Renal cortex interstitium (tissue), 11 donors: ENCODE measurements at regions not wholly inside any gene's neighbourhood (a gene's known extent, or its start where the extent isn't known, plus 50 kb on each side); places are given as distances from the start of the nearest gene placed in this dataset.

Experiments used
- DNase-seq, 11 donors: peaks; one replicate each; pipeline ENCODE4 v3.0.0-alpha.2; 2013; ENCODE audit warnings: low read depth in 9 of 11, low spot score in 4 of 11; ENCODE audit errors: extremely low read depth in 1 of 11

DNA sequence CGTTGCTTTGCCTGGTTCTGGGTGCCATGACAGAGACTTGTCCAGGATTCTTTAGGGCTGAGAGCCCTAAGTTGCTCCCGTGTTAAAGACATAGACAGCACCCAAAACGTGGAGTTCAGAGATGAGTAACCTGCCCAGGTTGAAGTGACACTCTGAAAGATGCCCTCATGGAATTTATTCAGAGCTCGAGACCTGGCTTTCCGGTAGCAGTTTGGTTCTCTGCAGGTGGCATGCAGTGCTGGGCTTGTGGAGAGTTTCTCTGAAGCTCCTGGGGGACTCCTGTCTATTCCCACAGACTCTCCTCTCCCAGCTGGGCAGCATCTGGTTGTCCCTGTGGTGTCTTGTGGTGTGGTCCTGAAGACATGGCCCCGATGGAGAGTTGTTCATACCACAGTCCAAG lies 241.0 kb downstream of the RHOU start:
- no peak for DNase-seq

- DNase-seq: no peak
Observed at GRCh38 chr1:228977307-228977706, 242.0 kb downstream of the RHOU start.

GRCh38 chr1:228977741-228978140 lies 242.5 kb downstream of the RHOU start:
- DNase-seq: no peak

- no peak for DNase-seq
Observed at GRCh38 chr1:228978484-228979324, 243.4 kb downstream of the RHOU start.

GRCh38 chr1:228979325-228979699 lies 244.0 kb downstream of the RHOU start:
- no peak for DNase-seq

DNA sequence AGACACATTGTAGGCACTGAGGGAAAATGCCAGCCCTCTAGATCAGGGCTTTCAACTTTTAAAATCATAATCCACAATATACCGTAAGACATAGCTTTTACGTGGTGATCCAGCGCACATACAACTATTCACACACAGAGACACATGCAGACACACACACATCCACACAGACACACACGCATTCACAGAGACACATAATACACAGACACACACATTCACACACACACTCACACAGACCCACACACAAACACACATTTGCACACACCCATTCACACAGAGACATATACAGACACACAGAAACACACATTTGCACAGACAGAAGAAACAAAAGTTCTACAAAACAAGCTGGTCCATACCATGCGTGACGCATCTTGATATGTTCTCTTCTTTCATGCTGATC lies 244.5 kb downstream of the RHOU start:
- no peak for DNase-seq

DNA sequence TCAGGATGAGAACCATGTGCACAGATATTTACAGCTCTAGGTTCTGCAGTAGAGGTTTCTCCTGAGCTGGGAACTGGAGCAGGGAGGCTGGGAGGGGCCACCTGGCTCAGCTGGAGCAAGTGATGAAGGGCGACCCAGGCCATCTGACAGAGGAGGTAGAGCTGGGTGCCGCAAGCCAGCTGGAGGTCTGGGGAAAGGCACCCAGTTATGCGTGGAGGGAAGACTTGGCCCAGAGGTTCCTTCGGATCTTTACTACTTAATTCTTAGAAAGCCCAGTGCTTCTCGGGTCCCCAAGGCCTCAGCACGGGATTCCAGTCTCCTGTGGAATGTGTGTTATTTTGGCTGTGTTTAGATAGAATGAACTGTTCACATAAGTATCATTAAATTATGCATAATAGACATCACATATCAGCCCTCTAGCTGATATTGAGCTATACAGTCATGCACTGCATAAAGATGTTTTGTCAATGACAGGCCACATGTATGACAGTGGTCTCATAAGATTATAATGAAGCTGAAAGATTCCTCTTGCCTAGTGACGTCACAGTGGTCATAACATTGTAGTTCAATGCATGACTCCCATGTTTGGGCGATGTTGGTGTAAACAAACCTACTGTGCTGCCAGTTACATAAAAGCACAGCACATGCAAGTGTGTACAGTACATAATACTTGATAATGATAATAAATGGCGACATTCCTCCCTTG lies 245.1 kb downstream of the RHOU start:
- DNase-seq: no peak

DNA sequence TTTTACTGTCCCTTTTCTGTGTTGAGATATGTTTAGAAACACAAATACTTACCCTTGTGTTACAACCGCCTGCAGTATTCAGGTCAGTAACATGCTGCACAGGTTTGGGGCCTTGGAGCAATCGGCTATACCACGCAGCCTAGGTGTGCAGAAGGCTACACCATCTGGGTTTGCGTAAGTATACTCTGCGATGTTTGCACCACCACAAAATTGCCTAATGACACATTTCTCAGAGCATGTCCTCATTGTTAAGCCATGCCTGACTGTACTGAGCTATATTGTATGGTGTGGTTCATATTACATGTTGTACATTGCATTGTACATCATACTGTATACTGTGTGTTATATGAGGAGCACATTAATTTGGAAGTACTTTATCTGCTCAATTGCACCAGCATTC lies 247.4 kb downstream of the RHOU start:
- no peak for DNase-seq

DNA sequence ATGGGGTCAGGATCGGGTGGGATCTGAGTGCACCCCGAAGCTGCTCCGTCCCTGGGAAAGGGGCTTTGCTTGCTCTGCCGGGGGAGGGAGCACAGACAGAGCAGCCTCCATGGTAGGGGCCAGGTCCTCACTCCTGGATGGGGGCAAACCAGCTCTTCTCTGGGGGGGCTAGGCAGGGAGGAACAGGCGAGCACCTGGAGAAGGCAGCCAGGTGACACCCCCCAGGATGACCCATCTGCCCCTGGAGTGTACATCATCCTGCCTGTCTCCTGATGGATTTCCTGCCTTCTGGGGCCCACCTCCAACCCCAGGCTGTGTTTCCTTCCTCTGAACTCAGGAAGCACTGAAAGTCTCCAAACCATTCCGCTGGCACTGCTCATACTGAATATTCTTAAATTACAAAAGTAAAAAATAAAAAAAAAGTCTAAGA lies 248.0 kb downstream of the RHOU start:
- no peak for DNase-seq

GRCh38 chr1:228983661-228984060 lies 248.4 kb downstream of the RHOU start:
- DNase-seq: no peak

DNA sequence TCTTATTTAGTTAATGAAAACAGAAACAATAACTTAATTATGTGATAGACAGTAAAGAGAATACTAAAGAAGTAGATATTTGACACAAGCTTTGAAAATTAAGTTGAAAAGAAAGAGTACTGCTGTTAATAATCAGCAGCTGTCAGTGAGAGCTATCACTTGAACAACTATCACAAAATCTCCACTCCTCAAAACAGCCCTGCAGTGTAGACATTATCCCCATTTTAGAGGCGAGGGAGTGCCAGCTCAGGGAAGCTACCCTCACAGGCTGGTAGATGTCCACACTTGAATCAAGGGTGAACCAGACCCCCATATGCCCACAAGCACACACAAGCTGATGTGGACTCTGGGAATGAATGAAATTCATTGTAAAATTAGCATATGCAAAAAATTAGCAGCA lies 248.8 kb downstream of the RHOU start:
- no peak for DNase-seq

DNA sequence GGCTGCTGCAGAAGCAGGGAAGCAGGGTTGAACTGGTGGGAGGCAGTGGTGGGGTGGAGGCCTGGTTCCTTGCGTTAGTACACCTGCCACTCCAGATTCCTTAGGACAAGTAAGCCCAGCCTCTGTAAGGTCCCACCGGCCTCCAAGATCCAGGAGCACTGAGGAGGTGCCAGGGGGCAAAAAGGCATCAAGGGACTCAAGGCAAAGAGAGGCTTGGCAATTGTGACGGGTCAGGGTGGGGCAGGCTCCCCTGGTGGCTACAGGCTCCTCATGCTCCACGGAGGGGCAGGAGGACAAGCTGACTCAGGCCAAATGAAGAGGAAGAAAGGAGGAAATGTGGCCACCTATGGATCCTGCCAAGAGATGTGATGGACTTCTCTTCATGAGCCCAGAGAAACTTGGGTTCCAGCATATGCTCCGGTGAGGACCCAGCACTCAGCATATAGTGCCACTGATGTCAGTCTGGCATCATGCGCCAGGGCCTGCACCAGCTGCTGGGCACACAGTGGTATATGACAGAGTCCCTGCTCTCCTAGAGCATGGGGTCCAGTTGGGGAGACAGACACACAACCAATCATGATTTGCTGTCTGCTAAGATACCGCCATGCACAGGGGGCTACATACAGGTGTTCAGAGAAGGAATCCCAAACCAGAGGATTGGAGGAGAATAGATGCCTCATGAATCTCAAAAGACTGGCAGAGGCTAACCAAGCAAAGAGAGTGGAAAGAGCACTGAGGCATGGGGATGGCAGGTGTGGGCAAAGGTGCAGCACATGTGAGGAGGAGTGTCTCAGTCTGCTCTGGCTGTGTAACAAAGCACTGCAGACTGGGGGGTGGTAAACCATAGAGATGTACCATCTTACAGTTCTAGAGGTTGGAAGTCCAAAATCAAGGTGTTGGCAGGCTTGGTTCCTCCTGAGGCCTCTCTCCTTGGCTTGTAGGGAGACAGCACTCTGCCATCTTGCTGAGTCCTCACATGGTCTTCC lies 249.7 kb downstream of the RHOU start:
- DNase-seq: no peak

DNA sequence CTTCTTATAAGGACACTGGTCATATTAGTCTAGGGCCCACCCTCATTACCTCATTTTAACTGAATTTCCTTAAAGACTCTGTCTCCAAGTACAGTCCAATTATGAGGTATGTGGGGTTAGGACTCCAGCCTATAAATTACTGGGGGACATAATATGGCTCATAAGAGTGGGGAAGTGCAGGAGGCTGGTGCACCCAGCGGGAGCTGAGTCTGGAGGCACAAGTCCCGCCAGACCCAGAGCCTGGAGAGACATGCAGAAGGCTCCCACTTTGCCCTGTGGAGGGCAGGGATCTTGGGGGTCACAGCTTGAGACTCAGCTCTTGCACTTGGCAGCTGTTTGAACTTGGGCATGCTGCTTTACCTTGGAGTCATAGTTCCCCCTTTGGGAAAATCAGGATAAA lies 250.4 kb downstream of the RHOU start:
- DNase-seq: no peak

DNA sequence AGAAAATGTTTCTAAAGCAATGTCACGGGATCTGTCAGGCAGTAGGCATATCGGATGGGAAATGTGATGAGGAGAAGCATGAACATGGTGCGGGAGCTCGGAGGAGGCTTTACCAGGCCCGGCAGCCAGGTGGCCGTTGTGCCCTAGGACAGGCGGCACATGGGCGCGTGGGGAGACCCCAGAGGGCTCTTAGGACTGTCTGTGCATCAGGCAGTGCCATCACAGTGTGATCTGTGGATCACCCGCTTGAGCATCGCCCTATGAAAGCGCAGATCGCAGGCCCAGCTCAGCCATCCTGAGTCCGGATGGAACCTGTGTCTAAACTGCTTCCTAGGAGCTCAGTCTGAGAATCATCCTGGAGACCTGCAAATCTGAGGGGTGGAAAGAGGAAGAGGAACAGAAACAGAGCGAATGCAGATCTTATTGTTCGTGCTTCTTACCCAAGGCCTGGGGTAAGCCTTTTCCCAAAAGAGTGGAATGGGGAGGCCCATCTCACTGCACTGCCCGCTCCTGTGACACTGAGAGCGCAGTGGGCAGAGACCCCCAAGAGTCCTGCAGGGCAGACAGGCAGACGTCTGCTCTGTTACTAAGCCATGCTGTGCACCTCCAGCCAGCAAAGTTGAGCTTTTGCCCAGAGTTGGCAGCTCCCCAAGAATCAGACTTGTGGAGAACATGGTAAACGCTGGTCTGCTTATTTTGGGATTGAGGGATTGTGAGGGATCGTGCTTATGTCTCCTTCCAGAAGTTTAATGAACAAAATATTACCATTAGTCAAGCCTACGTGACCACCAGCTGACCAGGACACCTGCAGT lies 251.0 kb downstream of the RHOU start:
- DNase-seq: no peak

GRCh38 chr1:228987286-228987685 lies 252.0 kb downstream of the RHOU start:
- DNase-seq: no peak

DNA sequence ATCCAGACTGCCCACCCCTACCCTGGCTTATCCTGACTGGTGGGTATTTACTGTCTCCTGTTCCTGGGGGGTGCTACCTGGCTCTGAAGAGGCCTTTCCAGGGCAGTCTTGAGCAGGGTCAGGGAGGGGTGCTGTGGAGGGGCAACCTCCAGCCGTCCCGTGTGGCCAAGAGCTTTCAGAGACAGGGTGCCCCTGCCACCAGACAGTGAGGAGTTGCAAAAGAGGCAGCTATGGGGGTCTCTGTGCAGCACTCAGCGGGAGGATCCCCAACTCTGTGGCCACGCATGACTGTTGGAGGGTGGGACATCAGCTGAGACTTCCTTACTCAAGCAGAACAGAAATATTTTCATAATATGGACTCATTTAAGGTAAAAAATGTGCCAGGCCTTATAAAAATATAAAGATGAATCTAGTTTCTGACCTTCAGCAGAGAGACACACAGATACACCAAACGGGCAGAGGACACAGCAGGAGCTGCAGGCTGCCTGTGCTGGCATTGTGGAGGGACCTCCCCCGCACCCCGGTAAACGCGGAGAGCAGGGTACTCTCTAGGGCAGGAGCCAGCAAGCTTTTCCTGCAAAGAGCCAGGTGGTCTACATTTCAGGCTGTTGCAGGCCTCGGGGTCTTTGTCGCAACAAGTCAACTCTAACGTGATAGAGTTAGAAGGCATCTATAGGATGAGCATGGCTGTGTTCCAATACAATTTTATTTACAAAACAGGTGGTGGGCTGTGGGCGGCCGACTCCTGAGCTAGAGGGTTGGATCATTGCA lies 252.6 kb downstream of the RHOU start:
- DNase-seq: no peak

GRCh38 chr1:228988664-228989063 lies 253.4 kb downstream of the RHOU start:
- no peak for DNase-seq

GRCh38 chr1:228989176-228989575 lies 253.9 kb downstream of the RHOU start:
- no peak for DNase-seq
